GM19023 (cell line): ENCODE measurements at regions not wholly inside any gene's neighbourhood (a gene's known extent, or its start where the extent isn't known, plus 50 kb on each side); places are given as distances from the start of the nearest gene placed in this dataset.

ENCODE experiments used
- ATAC-seq: cut with Tn5 transposase; IDR thresholded peaks from one replicate; pipeline ENCODE4 v1.9.1; 2021; ENCODE audit warnings: mild to moderate bottlenecking, moderate library complexity; ENCODE audit not compliant: unreplicated experiment

DNA sequence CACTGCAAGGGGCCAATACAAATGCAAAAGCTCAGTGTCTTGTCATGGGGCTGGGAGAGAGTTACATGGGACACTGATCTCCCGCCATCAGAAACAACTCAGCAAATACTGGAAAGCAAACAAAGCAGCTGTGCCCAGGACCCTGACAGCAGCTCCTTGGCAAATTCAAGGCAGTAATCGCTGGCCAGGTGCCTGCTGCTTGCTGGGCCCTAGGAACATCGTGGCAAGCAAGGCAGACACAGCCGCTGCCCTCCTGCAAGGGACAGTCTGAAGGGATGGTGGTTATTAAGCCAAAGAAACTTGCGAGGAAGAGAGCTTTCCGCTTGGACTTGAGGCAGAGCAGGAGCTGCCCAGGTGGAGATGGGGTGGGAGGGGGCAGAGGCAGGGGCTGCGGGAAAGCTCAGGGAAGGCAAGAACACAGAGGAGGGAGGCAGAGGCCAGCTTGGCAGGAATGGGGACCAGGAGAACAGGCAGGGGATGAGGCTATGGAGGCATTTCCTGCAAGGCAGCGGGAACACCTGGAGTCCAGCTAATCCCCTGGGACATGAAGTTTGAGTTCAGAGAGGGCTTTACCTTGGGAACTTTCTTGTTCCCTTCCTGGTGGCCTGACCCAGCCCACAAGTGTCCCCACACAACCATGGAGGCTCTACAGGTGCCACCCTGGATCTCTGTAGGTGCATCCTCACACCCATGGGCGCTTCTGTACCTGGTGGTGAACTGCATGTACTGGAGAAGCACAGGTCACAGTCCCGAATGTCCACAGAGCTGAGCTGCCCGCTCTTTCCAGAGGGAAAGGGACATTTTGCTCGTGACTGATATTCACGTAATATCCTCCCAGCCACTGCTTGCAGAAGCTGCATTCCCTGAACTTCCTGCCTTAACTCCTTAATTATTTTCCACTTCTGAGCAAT, 78.7 kb upstream of the ATP2B2 start:
- no peak for ATAC-seq

DNA sequence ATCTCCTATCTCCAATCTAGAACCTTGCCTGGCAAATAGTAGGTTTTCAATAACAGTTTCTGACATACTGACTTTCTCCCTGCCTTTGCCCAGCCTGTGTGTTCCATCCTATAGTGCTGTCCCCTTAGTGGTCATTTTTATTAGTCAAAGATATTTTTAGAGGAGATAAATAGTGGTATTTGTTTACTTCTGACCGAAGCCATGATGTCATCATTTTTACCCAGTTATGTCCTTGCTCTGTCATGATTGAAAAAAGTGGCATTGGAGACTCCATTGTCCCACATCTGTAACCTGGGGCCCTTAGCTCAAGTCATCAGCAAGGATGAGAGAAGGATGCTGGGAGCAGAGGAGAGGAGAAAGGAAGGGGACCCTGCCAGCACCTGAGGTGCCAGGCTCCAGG, 80.6 kb upstream of the ATP2B2 start:
- ATAC-seq, result no peak

DNA sequence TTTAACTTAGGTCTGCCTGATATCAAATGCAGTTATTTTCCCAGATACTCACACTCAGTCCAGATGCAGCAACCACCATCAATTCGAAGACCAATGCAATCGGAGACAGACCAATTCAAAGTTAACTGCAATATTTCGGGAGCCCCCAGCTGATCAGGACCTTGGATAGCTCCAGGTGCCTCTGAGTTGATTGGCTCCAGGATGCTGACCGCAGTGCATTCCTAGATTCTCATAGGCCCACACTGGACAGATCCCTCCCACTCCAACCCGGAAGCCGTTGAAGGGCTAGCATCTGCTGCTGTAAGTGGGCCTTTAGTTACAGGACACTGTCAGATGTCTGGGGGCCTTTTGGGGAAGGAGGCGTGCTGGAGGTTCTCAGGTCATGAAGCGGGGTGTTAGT, 89.5 kb upstream of the ATP2B2 start:
- ATAC-seq, result no peak

DNA sequence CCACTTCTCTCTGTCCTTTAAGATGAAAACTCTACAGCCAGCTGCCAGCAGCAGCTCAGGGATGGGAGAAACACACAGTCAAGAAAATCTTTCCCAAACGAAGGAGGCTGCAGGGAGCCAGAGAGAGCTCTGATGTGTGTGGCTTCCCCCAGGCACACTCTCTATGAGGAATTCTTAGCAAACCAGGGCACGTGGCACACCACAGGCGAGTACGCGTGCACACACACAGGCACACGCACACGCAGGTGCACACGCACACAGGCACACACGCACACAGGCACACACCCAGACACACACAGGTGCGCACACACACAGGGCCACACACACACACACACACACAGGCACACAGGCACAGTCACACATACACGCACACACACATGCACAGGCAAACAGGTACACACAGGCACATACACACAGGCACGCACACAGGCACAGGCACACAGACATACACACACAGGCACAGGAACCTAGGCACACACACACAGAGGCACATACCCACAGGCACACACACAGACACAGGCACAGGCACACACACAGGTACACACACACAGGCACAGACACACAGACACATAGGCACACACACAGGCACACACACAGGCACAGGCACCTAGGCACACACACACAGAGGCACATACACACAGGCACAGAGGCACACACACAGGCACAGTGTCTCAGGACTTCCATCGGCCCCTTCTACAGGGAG, 91.5 kb upstream of the ATP2B2 start:
- ATAC-seq, result no peak

DNA sequence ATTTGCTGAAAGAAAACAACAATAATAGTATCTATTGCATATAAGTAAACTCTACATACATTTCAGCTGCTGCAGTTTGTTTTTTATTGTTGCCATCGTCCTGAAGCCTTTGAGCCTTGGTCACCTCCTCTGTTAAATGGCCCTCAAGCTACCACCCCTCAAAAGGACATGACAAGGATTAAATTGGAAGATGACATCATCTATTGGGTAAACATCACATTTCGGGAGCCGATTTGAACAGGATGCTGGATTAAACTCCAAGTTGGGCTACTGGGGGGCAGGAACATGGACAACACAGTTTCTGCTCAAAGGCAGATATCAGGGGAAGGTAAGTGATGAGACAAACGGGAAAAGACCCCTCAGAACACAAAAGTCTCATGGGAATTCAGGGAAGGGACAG, 92.3 kb upstream of the ATP2B2 start:
- no peak for ATAC-seq

DNA sequence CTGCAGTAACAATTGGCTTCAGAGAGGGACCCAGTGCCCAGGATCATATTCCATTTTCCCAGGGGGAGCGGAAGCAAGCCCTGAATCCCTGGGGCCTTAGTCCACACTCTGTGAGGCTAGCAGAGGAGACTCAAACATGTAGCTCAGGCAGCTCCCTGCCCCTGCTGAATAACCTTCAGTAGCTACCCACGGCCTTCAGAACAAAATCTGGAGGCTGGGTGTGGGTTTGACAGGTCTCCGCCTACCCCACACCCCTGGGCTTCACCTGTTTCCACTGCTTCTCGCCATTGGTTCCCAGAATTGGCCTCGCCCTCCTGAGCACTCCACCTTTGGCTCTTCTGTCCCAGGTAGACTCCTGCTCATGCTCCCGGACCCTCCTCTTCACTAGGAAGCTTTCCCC, 93.6 kb upstream of the ATP2B2 start:
- ATAC-seq, result no peak

DNA sequence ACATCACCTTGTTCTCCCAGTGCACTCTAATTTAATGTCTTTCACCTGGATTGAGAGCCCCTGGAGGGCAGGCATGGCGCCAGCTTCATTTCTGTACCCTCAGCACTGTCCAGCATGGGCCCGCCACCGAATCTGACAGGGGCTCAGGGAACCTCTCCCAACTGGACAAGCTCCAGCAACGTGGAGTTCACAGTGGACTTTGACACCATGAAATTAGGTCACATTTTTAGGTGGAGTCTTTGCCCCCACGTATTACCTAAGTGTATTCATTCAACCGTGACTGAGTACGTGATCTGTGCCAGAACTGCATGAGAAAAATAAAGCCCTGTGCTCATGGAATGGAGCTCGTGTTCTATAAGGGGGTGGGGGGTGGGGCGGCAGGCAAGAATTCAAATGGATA, 94.1 kb upstream of the ATP2B2 start:
- ATAC-seq, result no peak

DNA sequence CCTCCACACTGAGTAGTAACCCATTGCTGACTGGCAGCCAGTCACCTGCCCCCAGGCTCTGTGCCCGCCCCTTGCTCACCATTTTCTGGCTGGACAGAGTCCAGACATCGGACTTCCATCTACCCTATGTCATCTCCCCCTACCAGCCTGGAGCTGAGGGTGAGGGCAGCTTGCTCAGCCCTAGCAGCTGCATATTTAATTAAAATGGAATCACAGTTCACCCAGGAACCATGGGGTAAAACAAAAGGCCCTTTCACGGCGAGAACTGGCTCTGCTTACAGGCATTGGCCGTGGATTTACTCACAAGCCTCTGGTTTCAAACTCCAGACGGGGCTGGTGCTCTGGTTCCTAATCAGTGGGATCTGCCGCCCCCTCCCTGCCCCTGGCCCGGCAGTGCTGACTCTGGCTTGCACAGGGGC, 94.9 kb upstream of the ATP2B2 start:
- ATAC-seq, result no peak

DNA sequence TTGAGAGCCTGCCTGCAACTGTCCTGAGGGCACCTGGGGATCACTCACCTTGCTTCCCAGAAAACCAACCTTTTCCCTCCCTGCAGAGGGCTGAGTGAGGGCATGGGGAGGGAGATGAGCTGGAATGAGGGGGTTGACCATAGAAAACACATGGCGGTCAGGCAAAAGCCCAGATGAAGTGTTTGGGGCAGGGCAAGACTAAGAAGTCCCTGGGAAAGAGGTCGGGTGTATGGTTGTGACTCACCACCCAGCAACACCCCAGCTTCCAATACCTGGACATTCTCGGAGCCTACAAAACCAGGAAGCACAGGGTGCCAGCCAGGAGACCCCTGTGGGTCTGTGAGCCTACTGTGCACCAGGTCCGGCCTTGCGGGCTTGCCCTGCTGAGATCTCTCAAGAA, 95.3 kb upstream of the ATP2B2 start:
- ATAC-seq, result no peak

DNA sequence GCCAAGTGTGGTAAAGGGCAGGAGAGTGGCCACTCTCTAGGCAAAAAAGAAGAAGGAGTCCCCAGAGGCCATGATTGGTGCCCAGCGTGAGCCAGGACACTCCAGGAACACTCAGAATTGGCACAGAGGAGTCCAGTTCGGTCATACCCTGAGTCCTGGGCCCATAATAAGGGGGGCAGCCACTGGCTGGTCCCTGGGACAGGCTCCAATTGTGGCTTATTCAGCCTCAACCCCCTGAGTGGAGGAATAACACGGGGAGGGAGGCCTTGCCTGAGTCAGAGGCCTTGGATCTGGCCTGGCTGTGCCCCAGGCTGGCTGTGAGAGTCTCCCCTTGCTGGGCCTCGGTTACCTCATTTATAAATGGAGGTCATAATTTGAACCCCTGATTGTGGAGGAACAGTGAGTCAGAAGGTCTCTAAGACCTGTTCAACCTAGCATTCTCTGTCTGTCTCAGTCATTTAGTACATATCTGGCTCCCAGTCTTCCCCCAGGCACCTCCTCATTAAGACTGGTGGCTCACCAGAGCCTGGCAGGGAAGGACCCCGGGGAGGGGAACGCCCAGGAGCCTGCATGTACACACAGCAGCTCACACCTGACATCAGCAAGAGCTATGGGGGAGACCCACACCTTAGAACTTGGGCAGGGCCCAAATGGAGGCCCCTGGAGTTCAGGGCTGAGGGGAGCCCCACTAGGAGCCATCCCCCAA, 95.9 kb upstream of the ATP2B2 start:
- no peak for ATAC-seq

DNA sequence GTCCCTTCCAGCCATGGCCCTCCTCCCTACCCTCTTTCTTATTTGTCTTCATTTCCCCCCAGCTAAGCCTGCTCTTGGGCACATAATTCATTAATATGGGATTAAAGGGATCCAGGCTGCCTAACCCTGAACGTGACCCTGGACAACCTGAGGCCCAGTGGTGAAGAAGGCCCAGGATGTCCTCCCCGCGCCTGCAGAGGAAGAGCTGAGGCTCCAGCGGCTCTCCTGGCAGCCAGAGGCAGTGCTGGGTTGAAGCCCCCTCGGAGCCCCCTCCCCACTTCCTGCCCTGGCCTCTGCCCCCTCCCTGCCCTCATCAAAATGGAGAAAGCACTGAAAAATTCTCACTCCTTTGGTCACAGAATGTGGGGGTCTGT, 96.5 kb upstream of the ATP2B2 start:
- ATAC-seq, result no peak

DNA sequence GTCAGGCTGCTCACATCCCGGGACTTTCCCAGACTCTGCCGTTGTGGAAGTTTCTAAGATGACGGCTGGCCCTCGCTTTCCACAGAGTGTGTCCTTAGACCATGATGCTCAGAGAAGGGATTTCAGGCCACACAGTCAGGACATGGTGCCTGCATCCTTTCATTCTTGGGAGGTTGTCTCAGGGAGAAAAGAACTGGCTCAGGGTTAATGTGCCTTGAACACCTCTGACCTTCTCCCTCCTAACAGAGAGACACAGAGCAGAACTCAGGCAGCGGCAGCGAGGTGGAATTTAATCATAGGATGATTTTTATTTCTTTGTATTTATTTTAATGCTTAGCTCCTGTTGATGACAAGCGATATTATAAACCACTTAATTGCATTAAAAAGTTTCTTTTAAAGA, 96.9 kb upstream of the ATP2B2 start:
- ATAC-seq, result no peak

DNA sequence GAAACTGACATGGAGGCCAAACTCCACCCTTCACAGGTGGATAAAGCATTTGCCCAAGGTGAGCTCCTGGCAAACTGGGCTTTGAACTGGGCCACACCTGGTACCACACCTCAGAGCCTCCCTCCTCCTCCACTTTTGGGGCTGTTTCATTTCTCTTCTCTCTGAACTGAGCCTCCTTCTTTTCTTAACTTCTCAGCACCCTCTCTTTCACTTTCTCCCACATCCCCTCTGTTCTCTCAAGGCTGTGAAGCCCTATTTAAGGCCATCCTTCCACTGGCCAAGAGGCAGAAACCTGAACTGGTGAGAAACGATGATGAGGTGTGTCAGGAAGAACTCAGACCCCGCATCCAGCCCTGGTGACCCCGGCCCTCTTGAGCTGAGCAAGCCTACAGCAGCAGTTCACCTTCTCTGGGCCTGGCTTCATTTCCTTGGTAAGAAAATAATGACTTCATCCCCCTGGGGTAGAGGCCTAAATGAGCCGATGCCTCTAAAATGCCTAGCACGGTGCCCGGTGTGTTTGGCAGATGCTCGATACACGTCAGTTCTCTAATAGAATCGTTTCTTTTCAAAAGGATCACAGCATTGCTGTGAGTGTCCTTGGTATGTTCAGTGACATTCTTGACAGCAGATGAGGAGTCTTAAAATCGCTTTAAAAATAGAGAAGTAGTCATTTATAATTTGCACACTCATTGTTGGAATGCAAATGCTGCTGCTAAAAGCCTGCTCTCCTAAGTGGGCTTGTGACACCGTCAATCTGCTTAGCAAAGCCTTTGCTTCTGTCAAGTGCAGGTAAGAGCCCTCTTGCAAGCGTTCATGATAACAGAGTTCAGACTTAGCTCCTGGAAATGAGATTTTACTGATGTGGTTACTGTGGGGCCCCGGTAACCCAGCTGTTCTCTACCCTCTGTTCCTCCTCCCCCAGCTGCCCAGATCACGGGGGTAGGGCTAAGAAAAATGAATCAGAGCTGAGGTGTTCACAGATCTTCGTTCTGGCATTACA, 97.7 kb upstream of the ATP2B2 start:
- peak; percentile 54 for ATAC-seq

DNA sequence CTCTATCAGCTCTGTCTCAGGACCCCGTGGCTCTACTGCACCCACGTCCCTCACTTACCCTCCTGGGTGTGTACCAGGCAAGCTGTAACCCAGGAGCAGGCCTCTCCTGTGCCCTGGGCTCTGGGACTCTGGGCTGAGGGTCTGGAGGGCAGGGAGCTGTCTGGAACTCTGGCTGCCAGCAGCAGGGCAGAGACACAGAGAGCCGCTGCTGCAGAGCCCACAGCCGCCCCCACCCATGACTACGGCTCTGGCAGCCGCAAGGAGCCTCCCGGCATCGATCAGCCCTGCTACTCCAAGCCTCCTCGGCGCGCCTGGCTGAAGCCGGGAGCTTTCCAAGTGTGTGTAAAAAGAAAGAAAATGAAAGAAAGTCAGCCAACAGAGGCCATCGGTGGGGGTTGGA, 103.7 kb upstream of the ATP2B2 start:
- ATAC-seq, result no peak

DNA sequence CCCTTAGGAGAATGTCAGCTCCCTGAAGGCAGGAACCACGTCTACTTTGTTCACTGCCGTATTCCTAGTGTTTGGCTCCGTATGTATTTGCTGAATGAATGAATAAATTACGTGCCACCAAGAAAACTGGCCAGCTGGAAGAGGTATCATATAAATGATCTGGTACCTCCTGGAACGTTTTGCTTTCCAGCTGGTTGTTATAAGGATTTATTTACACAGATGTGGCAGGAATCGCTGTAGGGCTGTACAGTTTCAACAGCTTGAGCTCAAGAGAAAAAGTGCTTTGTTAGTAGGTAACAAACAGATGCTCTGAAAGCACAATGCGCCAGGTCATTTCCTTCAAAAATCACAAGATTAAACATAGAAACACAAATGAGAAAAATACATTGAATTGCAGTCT, 108.8 kb upstream of the ATP2B2 start:
- ATAC-seq, result no peak

DNA sequence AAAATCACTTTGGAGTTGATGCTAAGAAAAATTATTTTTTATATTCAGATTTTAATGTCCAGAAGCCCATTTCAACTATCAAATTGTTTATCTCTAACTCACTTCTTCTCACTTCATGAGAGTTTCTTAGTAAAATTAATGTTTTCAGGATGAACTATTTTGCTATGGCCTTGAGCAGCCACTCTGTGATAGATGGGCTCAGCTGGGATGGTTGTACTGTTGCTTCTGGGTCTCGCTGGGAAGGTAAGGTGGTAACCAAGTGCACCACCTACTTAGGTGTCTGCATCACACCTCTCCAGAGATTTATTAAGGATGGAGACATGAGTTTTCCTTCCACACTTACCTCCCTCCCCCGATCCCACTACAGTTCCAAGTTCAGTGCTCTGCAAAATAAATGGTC, 110.3 kb upstream of the ATP2B2 start:
- ATAC-seq, result no peak

DNA sequence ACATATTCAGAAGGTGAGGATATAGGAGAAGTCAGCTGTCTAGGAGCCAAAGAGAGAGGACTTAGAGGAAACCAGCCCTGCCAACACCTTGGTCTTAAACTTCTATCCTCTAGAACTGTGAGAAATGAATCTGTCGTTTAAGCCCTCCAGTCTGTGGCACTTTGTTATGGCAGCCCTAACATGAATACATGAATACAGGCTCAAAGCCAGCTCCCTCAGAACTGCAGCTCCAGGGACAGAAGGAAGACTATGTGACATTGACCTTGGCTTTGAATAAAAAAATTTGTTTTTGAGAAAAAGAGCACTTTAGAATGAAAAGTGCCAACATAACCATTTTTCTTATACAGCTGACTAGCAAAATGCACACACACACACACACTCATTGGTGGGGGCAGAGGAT, 110.9 kb upstream of the ATP2B2 start:
- no peak for ATAC-seq

DNA sequence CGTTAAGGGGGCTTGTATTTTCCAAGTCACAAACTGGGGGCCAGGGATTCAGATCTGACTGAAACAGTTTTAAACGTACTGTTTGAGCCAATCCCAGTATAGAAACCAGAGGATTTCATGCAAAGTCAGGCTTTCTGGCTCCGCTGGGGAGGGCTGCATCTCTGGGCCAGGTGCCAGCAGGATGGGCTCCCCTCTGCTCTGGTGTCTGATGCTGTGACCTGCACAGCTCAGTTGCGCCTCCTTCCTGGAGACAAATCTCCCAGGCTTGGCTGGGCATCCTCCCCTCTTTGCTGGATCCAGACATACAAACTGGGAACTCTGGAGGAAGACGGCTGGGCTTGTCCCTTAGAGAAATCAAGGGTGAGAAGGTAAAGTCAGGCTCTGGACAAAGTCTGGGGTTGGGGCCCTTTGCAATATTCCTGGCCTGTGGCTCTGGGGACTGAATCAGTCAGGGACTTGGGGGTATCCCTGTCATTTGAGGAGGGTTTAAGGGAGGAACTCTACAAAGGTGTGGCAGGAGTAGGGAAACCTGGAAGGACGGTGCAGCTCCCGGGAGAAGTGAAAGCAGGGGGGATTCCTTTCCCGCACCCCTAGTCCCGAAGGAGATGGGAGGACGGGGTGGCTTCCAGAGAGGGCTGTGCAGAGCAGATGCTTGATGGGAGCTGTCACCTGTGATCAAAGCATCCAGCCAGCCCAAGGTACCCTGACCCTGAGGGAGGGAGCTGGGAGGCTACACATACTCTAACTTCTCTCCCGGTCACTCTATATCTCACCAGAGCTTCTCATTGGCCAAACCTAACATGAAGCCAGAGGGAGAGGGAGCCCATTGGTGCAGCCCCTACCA, 114.8 kb upstream of the ATP2B2 start:
- no peak for ATAC-seq

DNA sequence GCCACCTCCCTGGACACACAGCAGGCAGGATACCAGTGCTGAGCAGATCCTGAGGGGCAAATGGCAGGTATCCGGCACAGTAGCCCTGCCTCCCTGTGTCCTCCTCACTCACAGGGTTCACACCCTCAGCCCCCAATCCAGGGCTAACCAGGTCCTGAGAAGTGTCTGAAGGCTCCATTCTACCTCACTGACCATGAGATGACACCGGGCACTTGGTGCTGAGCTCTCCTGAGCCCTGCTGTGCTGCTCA, 115.4 kb upstream of the ATP2B2 start:
- no peak for ATAC-seq
